ENCODE measurements at regions not wholly inside any gene's neighbourhood (a gene's known extent, or its start where the extent isn't known, plus 50 kb on each side); places are given as distances from the start of the nearest gene placed in this dataset.

DNA sequence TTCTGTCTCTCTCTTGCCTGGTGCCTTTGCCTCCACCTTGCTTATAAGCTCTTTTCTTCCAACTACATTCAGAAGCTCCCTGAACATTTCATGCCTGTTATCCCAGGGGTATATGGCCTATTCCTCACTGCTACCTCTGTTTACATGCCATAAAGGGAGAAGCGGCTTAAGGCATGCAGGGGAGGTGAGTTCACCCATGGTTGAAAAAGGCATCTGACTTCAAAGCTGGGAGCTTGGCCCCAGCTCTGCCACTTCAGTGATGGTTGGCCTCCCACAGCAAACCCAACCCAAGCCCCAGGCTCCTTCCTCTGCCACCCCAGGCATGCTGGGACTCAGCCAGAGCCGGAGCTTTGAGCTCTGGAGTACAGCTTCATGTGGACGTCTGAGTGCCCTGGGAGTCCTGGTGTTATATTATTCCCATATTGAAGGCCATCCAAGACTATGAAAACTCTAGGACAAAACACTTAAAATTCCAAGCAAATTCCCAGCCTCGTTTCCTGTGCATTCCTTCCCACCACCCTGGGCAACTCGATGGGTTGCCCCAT lies 468.6 kb upstream of the ZMIZ1 start (continued):
- no peak for TF ChIP-seq CTCF (IDR thresholded peaks at IDR 0.05 in 2 of 3, conservative IDR thresholded peaks at IDR 0.05 in 1 of 3; ENCODE audit: borderline replicate concordance in 1 of 3, insufficient read depth in 1 of 3, low read depth in 2 of 3, low read length in 2 of 3)
- no peak for TF ChIP-seq ZNF274 (IDR thresholded peaks at IDR 0.05; ENCODE audit: low read depth, low read length)
- TF ChIP-seq POLR2A (IDR thresholded peaks at IDR 0.05; ENCODE audit: borderline replicate concordance, extremely low read depth, insufficient read depth, insufficient read length), result no peak
- TF ChIP-seq CBX3 (IDR thresholded peaks at IDR 0.05; ENCODE audit: low read depth), result no peak
- TF ChIP-seq POLR2AphosphoS5 (IDR thresholded peaks at IDR 0.05; ENCODE audit: low read depth, low read length), result no peak

DNA sequence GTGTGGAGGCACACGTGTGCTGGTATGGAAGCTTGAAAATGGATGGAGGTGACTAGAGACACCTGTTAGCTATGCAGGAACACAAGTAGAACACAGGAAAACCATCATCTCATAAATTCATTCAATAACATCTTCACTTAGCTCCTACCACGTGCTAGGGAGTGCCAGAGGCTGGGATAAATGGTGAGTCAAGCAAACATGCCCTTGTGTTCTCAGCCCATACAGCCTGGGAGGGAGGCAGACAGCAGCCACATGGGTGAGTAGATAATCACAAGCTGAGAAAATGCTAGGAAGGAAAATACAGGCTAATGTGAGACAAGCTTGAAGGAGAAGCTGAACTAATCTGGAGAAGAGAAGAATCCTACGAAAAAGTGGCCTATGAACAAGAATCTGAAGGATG lies 468.0 kb upstream of the ZMIZ1 start:
- H3K4me1 ChIP-seq (ENCODE audit: control insufficient read depth in 1 of 2, insufficient read depth in 2 of 2, low read length in 2 of 2), result no peaks in the 10 kb centered on the region
- intact Hi-C loops (cut with micrococcal nuclease), result no loop called here

More for the DNA sequence above, 468.0 kb upstream of the ZMIZ1 start:
- ChIA-PET RAD21 (ENCODE audit: low non-redundant PET in 1 of 2, low total read pairs in 2 of 2, uncharacterized antibody in 2 of 2, unreplicated experiment in 2 of 2) (no interaction called here), POLR2A (interaction anchor here (1.3 kb wide), 1 partner anchor 13 kb away, joined by 3 read pairs; no protein-coding TSS in a partner anchor), CTCF (interaction anchor here (1.5 kb wide), 1 partner anchor 594 kb away, joined by 3 read pairs; no protein-coding TSS in a partner anchor)
- Histone ChIP-seq H3K9me3 (ENCODE audit: control insufficient read depth in 1 of 2, insufficient read depth in 1 of 2, low read depth in 1 of 2, low read length in 2 of 2) (no peaks in the 10 kb centered on the region), H3K27me3 (ENCODE audit: insufficient read depth, low read length) (peaks cover 23% of the 10 kb centered on the region; the same call in 1 of the 2 replicates), H3K36me3 (ENCODE audit: control insufficient read depth in 1 of 2, insufficient read depth in 2 of 2, low read length in 2 of 2) (no peaks in the 10 kb centered on the region), H4K20me1 (ENCODE audit: insufficient read depth) (no peaks in the 10 kb centered on the region), H3K9ac (ENCODE audit: low read length) (no peak overlapping the region), H3K27ac (ENCODE audit: low read depth, low read length) (no peak overlapping the region), H2AFZ (ENCODE audit: low read depth, low read length, poor library complexity, severe bottlenecking) (no peak overlapping the region), H3K4me2 (ENCODE audit: low read length) (no peak overlapping the region), H3K9me2 (ENCODE audit: insufficient read depth) (no peaks in the 10 kb centered on the region), H3K4me3 (replicated peaks in 1 of 2; ENCODE audit: low read depth in 1 of 2, low read length in 2 of 2) (no peak overlapping the region), H3K79me2 (ENCODE audit: insufficient read depth, low read length) (no peaks in the 10 kb centered on the region)
- TF ChIP-seq FOSL1 (IDR thresholded peaks at IDR 0.05; ENCODE audit: low read depth) (no peak), ELF1 (IDR thresholded peaks at IDR 0.05; ENCODE audit: borderline replicate concordance, low read depth) (no peak), ATF3 (IDR thresholded peaks at IDR 0.05) (no peak), CEBPB (IDR thresholded peaks at IDR 0.05; ENCODE audit: low read depth) (no peak), SRF (IDR thresholded peaks at IDR 0.05; ENCODE audit: low read depth) (no peak), SIN3A (IDR thresholded peaks at IDR 0.05; ENCODE audit: low read depth) (no peak), ZFX (IDR thresholded peaks at IDR 0.05) (no peak)
- TF ChIP-seq, protein P1, sequence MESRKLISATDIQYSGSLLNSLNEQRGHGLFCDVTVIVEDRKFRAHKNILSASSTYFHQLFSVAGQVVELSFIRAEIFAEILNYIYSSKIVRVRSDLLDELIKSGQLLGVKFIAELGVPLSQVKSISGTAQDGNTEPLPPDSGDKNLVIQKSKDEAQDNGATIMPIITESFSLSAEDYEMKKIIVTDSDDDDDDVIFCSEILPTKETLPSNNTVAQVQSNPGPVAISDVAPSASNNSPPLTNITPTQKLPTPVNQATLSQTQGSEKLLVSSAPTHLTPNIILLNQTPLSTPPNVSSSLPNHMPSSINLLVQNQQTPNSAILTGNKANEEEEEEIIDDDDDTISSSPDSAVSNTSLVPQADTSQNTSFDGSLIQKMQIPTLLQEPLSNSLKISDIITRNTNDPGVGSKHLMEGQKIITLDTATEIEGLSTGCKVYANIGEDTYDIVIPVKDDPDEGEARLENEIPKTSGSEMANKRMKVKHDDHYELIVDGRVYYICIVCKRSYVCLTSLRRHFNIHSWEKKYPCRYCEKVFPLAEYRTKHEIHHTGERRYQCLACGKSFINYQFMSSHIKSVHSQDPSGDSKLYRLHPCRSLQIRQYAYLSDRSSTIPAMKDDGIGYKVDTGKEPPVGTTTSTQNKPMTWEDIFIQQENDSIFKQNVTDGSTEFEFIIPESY (IDR thresholded peaks at IDR 0.05; ENCODE audit: extremely low read depth, insufficient replicate concordance, low read length), result no peak
- DNase-seq (ENCODE audit: low read depth, low spot score) (no peak), ATAC-seq (no peak)
- BruUV-seq (replicated peaks), result no TSS peak

Measured in HCT116 (cell line).